HCT116 (cell line): ENCODE measurements at regions not wholly inside any gene's neighbourhood (a gene's known extent, or its start where the extent isn't known, plus 50 kb on each side); places are given as distances from the start of the nearest gene placed in this dataset.

Source experiments
- ATAC-seq: fragments of 200-7000 bp; cut with Tn5 transposase; 2 replicates; pipeline ENCODE4 v1.9.1; 2020; ENCODE audit warnings: mild to moderate bottlenecking, moderate library complexity
- BruUV-seq: library from RNA; stranded (reverse); fragments of 400-500 nt; replicated peaks from 2 replicates; lab custom pipeline; 2021; lab: Mats Ljungman, UMichigan
- CTCF ChIA-PET: fragments of 300-600 bp; sonication (Branson Sonifier 250); formaldehyde crosslinking; loops from one replicate; lab custom pipeline; 2021; ENCODE audit warnings: antibody characterized with exemption; lab: Charles Lee
- POLR2A ChIA-PET: fragments of 300-600, 350-600 bp; sonication (Branson Sonifier 250); formaldehyde crosslinking; loops from one replicate; lab custom pipeline; 2021; ENCODE audit warnings: antibody characterized with exemption; lab: Charles Lee
- RAD21 ChIA-PET, 2 experiments: fragments of 300-600 bp; sonication (Branson Sonifier 250); formaldehyde crosslinking; loops; one replicate each; lab custom pipeline; 2023; ENCODE audit warnings: low total read pairs in 2 of 2; ENCODE audit not compliant: uncharacterized antibody in 2 of 2, unreplicated experiment in 2 of 2, low non-redundant PET in 1 of 2; lab: Charles Lee
- DNase-seq: peaks from one replicate; pipeline ENCODE4 v3.0.0-alpha.2; 2010; ENCODE audit warnings: low read depth, low spot score
- H2AFZ ChIP-seq: fragments of 200-600 bp; shearing (Covaris generic), sonication (generic); 2 replicates; pipeline ENCODE4 v1.6.1; 2017; ENCODE audit warnings: low read depth, mixed run types, mixed read lengths, antibody characterized with exemption, low read length; ENCODE audit not compliant: poor library complexity, severe bottlenecking
- H3K27ac ChIP-seq: 2 replicates; pipeline ENCODE4 v1.5.1; 2012; ENCODE audit warnings: low read depth, low read length
- H3K27me3 ChIP-seq: fragments of 200-600 bp; sonication (generic); 2 replicates; pipeline ENCODE4 v1.6.1; 2016; ENCODE audit warnings: mixed run types, low read length, mixed read lengths; ENCODE audit not compliant: insufficient read depth
- H3K36me3 ChIP-seq, 2 experiments: fragments of 200-500 bp in 1 of 2; fragments of 200-600 bp in 1 of 2; sonication (Bioruptor generic) in 1 of 2; sonication (generic) in 1 of 2; 2 replicates each; pipeline versions ENCODE4 v1.5.1 to v1.6.1; 2014 to 2016; ENCODE audit warnings: low read length in 2 of 2, inconsistent platforms in 1 of 2, mixed read lengths in 1 of 2, mixed run types in 1 of 2; ENCODE audit not compliant: insufficient read depth in 2 of 2, control insufficient read depth in 1 of 2
- H3K4me1 ChIP-seq, 2 experiments: fragments of 200-600 bp in 1 of 2; sonication (generic) in 1 of 2; 2 replicates each; pipeline versions ENCODE4 v1.5.1 to v1.6.1; 2012 to 2017; ENCODE audit warnings: low read length in 2 of 2, inconsistent platforms in 1 of 2, mild to moderate bottlenecking in 1 of 2, mixed read lengths in 1 of 2, mixed run types in 1 of 2, moderate library complexity in 1 of 2; ENCODE audit not compliant: insufficient read depth in 2 of 2, control insufficient read depth in 1 of 2
- H3K4me2 ChIP-seq: fragments of 200-600 bp; sonication (generic); 2 replicates; pipeline ENCODE4 v1.6.1; 2017; ENCODE audit warnings: mixed run types, low read length, mixed read lengths
- H3K4me3 ChIP-seq, 2 experiments: fragments of 200-600 bp in 1 of 2; sonication (generic) in 1 of 2; replicated peaks in 1 of 2; 2 replicates each; pipeline ENCODE4 v1.5.1; 2011 to 2016; ENCODE audit warnings: low read length in 2 of 2, control low read depth in 1 of 2, low read depth in 1 of 2, mild to moderate bottlenecking in 1 of 2, mixed read lengths in 1 of 2, mixed run types in 1 of 2
- H3K79me2 ChIP-seq: fragments of 200-600 bp; sonication (generic); 2 replicates; pipeline ENCODE4 v1.6.1; 2017; ENCODE audit warnings: mild to moderate bottlenecking, mixed run types, low read length, moderate library complexity, mixed read lengths; ENCODE audit not compliant: insufficient read depth
- H3K9ac ChIP-seq: fragments of 200-600 bp; sonication (generic); 2 replicates; pipeline ENCODE4 v1.6.1; 2016; ENCODE audit warnings: low read length, mixed read lengths
- H3K9me2 ChIP-seq: fragments of 200-600 bp; sonication (generic), shearing (Covaris generic); 2 replicates; pipeline ENCODE4 v1.6.1; 2017; ENCODE audit warnings: mixed run types, mild to moderate bottlenecking, moderate library complexity; ENCODE audit not compliant: insufficient read depth
- H3K9me3 ChIP-seq, 2 experiments: fragments of 200-500 bp in 1 of 2; fragments of 200-600 bp in 1 of 2; sonication (Bioruptor generic) in 1 of 2; sonication (generic) in 1 of 2; 2 replicates each; pipeline ENCODE4 v1.6.1; 2014 to 2017; ENCODE audit warnings: low read length in 2 of 2, mixed read lengths in 2 of 2, inconsistent platforms in 1 of 2, low read depth in 1 of 2, mild to moderate bottlenecking in 1 of 2, mixed run types in 1 of 2, moderate library complexity in 1 of 2; ENCODE audit not compliant: control insufficient read depth in 1 of 2, insufficient read depth in 1 of 2
- H4K20me1 ChIP-seq: fragments of 200-600 bp; sonication (generic), shearing (Covaris generic); 2 replicates; pipeline ENCODE4 v1.6.1; 2017; ENCODE audit warnings: mixed run types, mild to moderate bottlenecking, moderate library complexity; ENCODE audit not compliant: insufficient read depth
- EGR1 ChIP-seq: IDR thresholded peaks from 2 replicates; pipeline ENCODE4 v1.6.1; 2012; ENCODE audit warnings: low read depth
- EZH2 ChIP-seq: fragments of 200-600 bp; sonication (generic); IDR thresholded peaks from 2 replicates; pipeline ENCODE4 v1.6.1; 2017; ENCODE audit warnings: antibody characterized with exemption, mixed run types
- EZH2phosphoT487 ChIP-seq: fragments of 200-600 bp; IDR thresholded peaks from 2 replicates; pipeline ENCODE4 v1.6.1; 2018; ENCODE audit warnings: antibody characterized with exemption, borderline replicate concordance
- FOSL1 ChIP-seq: IDR thresholded peaks from 2 replicates; pipeline ENCODE4 v1.6.1; 2012; ENCODE audit warnings: low read depth
- JUND ChIP-seq: IDR thresholded peaks from 2 replicates; pipeline ENCODE4 v1.6.1; 2012
- POLR2A ChIP-seq: IDR thresholded peaks from 2 replicates; pipeline ENCODE4 v1.7.0; 2011; ENCODE audit warnings: borderline replicate concordance; ENCODE audit not compliant: insufficient read depth, insufficient read length; ENCODE audit errors: extremely low read depth
- POLR2AphosphoS5 ChIP-seq: IDR thresholded peaks from 2 replicates; pipeline ENCODE4 v1.6.1; 2011; ENCODE audit warnings: mild to moderate bottlenecking, low read depth, low read length, moderate library complexity
- RAD21 ChIP-seq: IDR thresholded peaks from 2 replicates; pipeline ENCODE4 v1.6.1; 2012; ENCODE audit warnings: low read depth, mild to moderate bottlenecking
- SIN3A ChIP-seq: IDR thresholded peaks from 2 replicates; pipeline ENCODE4 v1.6.1; 2012; ENCODE audit warnings: low read depth
- SP1 ChIP-seq: IDR thresholded peaks from 2 replicates; pipeline ENCODE4 v1.6.1; 2012; ENCODE audit warnings: low read depth
- SRF ChIP-seq: IDR thresholded peaks from 2 replicates; pipeline ENCODE4 v1.6.1; 2012; ENCODE audit warnings: low read depth
- TCF7L2 ChIP-seq: IDR thresholded peaks from 2 replicates; pipeline ENCODE4 v1.7.0; 2011; ENCODE audit warnings: borderline replicate concordance, inconsistent platforms; ENCODE audit not compliant: insufficient read depth, insufficient read length; ENCODE audit errors: extremely low read depth
- ZFX ChIP-seq: fragments of 450-650 bp; IDR thresholded peaks from 2 replicates; pipeline ENCODE4 v1.6.1; 2017
- ZNF274 ChIP-seq: fragments of 200-500 bp; sonication (Bioruptor generic); IDR thresholded peaks from 2 replicates; pipeline ENCODE4 v1.6.1; 2014; ENCODE audit warnings: mild to moderate bottlenecking, low read depth, low read length, inconsistent platforms
- intact Hi-C: fragments of 100-400 bp; cut with micrococcal nuclease; formaldehyde crosslinking; loops from 2 replicates; pipeline ENCODE4 v1.10.0; 2022
- TF ChIP-seq, protein P1 (sequence below): IDR thresholded peaks from 2 replicates; pipeline ENCODE4 v1.6.1; 2011; ENCODE audit warnings: mild to moderate bottlenecking, low read length, moderate library complexity; ENCODE audit not compliant: insufficient replicate concordance; ENCODE audit errors: extremely low read depth
- TF ChIP-seq, protein P2 (sequence below), 3 experiments: fragments of 200-600 bp in 1 of 3; sonication (generic) in 1 of 3; IDR thresholded peaks in 2 of 3; conservative IDR thresholded peaks in 1 of 3; 2 replicates each; pipeline ENCODE4 v1.5.1; 2012 to 2017; ENCODE audit warnings: low read depth in 2 of 3, low read length in 2 of 3, antibody characterized with exemption in 1 of 3, borderline replicate concordance in 1 of 3, control low read depth in 1 of 3, mild to moderate bottlenecking in 1 of 3, mixed read lengths in 1 of 3, mixed run types in 1 of 3, moderate library complexity in 1 of 3; ENCODE audit not compliant: insufficient read depth in 1 of 3
- TF ChIP-seq, protein P3 (sequence below): IDR thresholded peaks from 2 replicates; pipeline ENCODE4 v1.6.1; 2012
- TF ChIP-seq, protein P4 (sequence below): IDR thresholded peaks from 2 replicates; pipeline ENCODE4 v1.6.1; 2012

DNA sequence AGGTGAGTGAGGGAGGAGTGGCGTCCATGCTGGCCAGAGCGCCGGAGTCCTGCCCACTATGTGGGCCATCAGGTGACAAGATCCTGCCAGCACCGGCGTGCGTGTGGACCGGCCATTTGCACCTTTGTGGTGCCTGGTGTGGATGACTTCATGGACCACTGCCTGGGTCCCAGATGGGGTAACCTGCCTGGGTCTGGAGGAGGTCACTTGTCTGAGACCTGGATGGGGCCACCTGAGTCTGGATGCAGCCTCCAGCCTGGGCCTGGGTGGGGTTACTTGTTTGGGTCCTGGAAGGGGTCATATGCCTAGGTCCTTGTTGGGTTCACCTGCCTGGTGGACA is 299.6 kb downstream of the NDUFA10 start:
- BruUV-seq, result no TSS peak

More for the DNA sequence above, 299.6 kb downstream of the NDUFA10 start:
- Histone ChIP-seq H2AFZ (no peak overlapping the region), H4K20me1 (no peaks in the 10 kb centered on the region), H3K9me3 (no peaks in the 10 kb centered on the region), H3K79me2 (no peaks in the 10 kb centered on the region), H3K4me1 (no peaks in the 10 kb centered on the region), H3K27me3 (no peaks in the 10 kb centered on the region), H3K36me3 (no peaks in the 10 kb centered on the region), H3K9me2 (no peaks in the 10 kb centered on the region), H3K4me2 (no peak overlapping the region), H3K9ac (no peak overlapping the region), H3K27ac (no peak overlapping the region), H3K4me3 (no peak overlapping the region)
- ChIA-PET RAD21 (no interaction called here), POLR2A (no interaction called here), CTCF (no interaction called here)
- intact Hi-C loops, result no loop called here
- DNase-seq (no peak), ATAC-seq (no peak)
- TF ChIP-seq TCF7L2, result no peak
- no peak for TF ChIP-seq RAD21
- TF ChIP-seq JUND, result no peak
- TF ChIP-seq SIN3A, result no peak
- TF ChIP-seq EGR1, result no peak
- TF ChIP-seq ZNF274, result no peak
- no peak for TF ChIP-seq EZH2phosphoT487
- TF ChIP-seq SRF, result no peak
- no peak for TF ChIP-seq FOSL1
- TF ChIP-seq, protein P1, sequence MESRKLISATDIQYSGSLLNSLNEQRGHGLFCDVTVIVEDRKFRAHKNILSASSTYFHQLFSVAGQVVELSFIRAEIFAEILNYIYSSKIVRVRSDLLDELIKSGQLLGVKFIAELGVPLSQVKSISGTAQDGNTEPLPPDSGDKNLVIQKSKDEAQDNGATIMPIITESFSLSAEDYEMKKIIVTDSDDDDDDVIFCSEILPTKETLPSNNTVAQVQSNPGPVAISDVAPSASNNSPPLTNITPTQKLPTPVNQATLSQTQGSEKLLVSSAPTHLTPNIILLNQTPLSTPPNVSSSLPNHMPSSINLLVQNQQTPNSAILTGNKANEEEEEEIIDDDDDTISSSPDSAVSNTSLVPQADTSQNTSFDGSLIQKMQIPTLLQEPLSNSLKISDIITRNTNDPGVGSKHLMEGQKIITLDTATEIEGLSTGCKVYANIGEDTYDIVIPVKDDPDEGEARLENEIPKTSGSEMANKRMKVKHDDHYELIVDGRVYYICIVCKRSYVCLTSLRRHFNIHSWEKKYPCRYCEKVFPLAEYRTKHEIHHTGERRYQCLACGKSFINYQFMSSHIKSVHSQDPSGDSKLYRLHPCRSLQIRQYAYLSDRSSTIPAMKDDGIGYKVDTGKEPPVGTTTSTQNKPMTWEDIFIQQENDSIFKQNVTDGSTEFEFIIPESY, result no peak
- no peak for TF ChIP-seq SP1
- TF ChIP-seq POLR2A, result no peak
- TF ChIP-seq ZFX, result no peak
- TF ChIP-seq, protein P2, sequence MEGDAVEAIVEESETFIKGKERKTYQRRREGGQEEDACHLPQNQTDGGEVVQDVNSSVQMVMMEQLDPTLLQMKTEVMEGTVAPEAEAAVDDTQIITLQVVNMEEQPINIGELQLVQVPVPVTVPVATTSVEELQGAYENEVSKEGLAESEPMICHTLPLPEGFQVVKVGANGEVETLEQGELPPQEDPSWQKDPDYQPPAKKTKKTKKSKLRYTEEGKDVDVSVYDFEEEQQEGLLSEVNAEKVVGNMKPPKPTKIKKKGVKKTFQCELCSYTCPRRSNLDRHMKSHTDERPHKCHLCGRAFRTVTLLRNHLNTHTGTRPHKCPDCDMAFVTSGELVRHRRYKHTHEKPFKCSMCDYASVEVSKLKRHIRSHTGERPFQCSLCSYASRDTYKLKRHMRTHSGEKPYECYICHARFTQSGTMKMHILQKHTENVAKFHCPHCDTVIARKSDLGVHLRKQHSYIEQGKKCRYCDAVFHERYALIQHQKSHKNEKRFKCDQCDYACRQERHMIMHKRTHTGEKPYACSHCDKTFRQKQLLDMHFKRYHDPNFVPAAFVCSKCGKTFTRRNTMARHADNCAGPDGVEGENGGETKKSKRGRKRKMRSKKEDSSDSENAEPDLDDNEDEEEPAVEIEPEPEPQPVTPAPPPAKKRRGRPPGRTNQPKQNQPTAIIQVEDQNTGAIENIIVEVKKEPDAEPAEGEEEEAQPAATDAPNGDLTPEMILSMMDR (IDR thresholded peaks at IDR 0.05 in 2 of 3, conservative IDR thresholded peaks at IDR 0.05 in 1 of 3; ENCODE audit: borderline replicate concordance in 1 of 3, insufficient read depth in 1 of 3, low read depth in 2 of 3, low read length in 2 of 3), result no peak
- TF ChIP-seq POLR2AphosphoS5, result no peak
- TF ChIP-seq, protein P3, sequence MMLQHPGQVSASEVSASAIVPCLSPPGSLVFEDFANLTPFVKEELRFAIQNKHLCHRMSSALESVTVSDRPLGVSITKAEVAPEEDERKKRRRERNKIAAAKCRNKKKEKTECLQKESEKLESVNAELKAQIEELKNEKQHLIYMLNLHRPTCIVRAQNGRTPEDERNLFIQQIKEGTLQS, result no peak
- no peak for TF ChIP-seq EZH2
- TF ChIP-seq, protein P4, sequence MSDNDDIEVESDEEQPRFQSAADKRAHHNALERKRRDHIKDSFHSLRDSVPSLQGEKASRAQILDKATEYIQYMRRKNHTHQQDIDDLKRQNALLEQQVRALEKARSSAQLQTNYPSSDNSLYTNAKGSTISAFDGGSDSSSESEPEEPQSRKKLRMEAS, result no peak
